GM21619 (cell line): ENCODE measurements at regions not wholly inside any gene's neighbourhood (a gene's known extent, or its start where the extent isn't known, plus 50 kb on each side); places are given as distances from the start of the nearest gene placed in this dataset.
"Not testable (repeated sequence)": the region's sequence is repeated elsewhere in the genome, so short reads cannot be mapped to it uniquely, and the experiment has no call there.

ENCODE experiments used
- ATAC-seq: cut with Tn5 transposase; IDR thresholded peaks from one replicate; pipeline ENCODE4 v1.9.1; 2021; ENCODE audit not compliant: unreplicated experiment

DNA sequence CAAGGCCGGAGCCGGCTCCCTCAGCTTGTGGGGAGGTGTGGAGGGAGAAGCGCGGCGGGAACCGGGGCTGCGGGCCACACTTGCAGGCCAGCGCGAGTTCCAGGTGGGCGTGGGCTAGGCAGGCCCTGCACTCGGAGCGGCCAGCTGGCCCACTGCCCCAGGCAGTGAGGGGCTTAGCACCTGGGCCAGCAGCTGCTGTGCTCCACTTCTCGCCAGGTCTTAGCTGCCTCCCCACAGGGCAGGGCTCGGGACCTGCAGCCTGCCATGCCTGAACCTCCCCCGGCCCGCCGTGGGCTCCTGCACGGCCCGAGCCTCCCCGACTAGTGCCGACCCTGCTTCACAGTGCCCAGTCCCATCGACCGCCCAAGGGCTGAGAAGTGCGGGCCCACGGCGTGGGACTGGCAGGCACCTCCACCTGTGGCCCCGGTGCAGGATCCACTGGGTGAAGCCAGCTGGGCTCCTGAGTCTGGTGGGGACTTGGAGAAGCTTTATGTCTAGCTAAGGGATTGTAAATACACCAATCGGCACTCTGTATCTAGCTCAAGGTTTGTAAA is 131.8 kb downstream of the KDR start:
- not testable (repeated sequence) for ATAC-seq

DNA sequence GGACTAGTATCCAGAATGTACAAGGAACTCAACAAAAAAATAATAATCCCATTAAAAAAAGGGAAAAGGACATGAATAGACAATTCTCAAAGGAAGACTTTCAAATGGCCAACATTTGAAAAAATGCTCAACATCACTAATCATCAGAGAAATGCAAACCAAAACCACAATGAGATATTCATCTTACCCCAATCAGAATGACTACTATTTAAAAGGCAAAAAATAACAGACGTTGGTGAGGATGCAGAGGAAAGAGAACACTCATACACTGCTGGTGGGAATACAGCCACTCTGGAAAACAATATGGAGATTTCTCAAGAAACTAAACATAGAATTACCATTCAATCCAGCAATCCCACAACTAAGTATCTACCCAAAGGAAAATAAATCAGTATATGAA is 133.1 kb downstream of the KDR start:
- ATAC-seq, result no peak

DNA sequence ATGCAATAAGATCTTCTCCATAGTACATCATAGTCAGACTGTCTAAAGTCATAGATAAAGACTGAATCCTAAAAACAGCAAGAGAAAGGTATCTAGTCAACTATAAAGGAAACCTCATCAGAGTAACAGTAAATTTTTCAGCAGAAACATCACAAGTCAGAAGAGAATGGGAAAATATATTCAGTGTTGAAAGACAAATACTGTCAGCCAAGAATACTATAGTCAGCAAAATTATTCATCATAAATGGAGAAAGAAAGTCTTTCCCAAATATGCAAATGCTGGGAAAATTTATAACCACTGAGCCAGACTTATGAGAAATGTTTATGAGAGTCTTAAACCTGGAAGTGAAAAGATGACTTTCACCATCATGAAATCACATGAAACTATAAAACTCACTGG is 136.7 kb downstream of the KDR start:
- ATAC-seq, result no peak

DNA sequence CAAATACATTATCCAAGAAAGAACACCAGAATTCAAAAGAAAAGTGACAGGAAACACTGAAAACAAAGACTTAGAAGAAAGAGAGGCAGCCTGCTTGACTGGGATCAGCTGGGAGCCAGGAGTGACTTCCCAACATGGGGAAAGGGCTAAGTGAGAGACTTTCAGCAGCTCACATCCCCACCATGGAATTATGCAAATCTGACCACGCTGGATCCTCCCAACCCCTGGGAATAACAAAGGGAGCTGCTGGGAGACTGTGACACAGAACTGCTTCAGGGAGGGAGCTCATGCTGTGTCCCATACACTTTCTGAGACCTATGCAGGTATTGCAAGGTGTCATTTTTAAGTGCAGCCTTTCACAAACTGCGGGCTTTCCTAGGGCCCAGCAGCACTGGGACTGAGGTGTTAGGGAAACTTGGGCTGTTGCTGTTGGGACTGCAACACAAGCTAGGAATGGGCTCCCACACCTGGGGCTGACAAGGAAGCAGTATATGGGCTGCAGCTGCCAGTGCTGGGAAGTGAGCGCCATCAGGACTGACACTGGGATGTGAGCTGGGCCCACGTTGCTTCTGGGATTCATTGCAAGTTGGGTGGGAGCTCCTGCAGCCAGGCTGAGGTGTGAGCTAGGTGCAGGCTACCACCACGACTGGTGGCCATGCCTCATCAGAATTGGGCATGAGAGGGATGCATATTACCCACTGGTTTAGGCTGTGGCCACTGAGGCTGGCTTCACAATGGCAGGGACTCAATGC is 139.1 kb downstream of the KDR start:
- no peak for ATAC-seq

DNA sequence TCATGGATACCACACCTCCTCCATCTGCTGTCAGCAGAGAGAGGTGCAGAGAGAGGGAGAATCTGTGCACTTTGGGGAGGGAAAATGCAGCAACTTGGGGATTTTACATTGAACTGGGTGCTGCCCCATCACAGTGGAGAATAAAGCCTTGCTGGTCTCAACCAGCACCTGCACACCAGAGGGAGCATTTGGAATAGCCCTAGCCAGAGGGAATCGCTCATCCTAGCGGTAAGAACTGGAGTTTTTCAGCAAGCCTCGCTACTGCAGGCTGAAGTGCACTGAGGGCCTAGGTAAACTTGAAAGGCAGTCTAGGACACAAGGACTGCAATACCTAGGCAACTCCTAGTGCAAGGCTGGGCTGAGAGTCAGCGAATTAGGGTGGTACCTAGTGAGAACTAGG is 148.7 kb downstream of the KDR start:
- no peak for ATAC-seq

DNA sequence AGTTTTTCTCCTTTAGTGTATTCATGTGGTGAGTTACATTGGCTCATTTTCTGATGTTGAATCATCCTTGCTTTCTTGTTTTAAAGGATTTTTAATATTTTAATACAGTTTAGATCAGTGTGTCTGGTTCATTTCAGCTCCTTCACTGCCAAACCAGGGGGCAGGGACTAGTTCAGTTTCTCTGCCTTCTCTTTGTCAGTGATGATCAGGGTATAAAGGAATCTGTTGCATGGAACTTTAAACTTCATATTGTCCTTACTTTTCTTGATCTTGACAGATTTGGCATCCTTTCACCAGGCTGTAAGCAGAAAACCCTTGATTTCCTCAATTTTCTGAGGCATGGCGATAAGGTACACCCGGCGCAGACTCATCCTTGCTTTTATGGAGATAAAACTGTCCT is 149.4 kb downstream of the KDR start:
- ATAC-seq, result no peak

DNA sequence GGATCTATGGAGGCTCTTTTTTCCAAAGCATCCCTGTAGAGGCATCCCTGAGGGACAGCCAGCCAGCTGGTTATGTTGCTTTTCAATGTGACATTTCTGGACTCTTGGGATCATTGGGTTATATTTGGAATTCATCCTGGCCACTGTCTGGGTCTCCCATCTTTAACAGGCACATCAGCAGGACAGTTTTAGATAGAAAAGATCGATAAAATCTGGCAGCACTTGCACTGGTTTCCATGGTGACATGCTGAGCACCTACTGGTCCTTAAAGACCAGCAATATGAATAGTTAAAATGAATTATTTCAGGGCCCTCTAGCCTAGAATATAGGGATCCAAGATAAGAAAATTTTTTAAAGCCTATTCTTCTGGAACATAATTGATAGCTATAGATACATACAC is 151.6 kb downstream of the KDR start:
- no peak for ATAC-seq

DNA sequence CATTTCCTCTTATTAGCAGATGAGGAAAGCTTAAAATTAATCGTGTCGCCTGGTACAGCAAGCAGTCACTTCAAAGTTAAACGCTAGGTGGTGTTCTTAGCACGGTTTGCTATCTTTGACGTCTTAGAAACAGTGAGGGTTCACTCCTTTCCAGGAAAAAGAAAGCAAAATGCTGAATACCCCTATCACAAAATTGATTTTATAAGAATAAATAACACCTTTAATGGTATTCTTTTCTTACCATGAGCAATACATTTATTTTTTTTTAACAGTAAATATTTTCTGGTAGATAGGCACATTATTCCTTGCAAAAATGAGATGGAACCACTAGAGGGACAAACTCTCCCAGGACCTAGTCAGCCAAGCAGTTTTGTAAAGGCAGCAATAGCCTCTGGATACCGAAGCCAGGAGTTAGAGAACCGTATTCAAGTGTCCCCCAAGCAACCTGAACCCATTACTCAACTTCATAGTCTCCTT is 153.9 kb downstream of the KDR start:
- ATAC-seq, result peak; percentile 84

DNA sequence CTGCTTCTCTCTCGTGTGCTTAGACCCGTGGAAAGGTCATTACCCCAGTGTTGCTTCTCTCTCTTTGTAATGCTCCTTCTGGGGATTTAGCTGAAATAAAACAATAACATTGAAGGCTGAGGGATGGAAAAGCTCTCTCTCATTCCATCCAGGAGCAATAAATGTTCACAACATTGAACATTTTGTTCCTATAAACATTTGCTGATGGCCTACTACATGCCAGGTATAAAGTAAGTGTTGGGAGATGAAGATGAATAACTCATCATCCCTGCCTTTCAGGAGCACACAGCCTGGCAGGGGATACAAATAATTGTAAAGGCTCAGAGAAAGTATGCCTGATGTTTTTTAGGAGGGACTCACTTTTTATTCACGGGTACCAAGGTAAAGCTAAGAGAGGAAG is 158.1 kb downstream of the KDR start:
- ATAC-seq, result no peak

DNA sequence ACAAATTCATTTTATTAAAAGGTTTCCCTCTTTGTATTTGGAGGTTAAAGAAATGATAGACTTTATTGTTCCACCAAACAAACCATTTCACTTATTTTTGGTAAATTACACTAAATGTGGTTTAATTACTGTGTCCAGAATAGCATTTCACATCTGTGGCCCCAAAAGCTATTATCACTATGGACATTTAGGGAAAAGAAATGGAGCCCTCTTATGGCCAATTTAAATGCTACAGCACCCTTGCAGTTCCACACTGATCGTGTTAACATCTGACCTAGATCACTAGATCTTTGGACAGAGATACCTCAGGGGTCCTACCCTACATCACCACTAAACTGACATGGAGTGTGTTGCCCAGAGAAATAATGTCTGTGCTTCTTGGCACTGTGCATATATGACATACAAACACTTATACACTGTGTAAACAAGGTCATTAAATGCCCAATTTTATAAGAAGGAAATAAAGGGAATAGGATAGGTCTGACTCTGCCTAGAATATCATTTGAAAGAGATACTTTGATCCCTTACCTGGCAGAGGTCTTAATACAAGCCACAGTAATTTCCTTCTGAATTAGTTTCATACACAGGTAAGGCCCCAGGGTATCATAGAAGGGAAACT is 163.9 kb downstream of the KDR start:
- ATAC-seq, result no peak

DNA sequence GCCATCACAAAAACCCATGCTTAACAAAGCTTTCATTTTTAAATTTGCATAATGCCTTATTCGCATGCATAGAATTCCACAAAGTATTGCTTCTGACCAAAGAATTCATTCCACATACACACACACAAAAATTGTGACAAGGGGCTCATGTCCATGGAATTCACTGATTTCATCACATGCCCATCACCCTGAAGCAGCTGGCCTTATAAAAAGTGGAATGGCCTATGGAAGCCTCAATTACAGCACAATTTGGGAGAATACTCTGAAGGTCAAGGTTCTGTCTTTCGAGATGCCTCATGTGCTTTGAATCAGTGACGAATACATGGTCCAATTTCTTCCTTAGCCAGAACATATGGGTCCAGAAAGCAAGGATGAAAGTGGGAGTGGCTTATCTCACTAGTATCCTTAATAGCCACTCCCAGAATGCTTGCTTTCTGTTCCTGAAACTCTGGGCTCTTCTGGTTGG is 165.7 kb downstream of the KDR start:
- no peak for ATAC-seq

DNA sequence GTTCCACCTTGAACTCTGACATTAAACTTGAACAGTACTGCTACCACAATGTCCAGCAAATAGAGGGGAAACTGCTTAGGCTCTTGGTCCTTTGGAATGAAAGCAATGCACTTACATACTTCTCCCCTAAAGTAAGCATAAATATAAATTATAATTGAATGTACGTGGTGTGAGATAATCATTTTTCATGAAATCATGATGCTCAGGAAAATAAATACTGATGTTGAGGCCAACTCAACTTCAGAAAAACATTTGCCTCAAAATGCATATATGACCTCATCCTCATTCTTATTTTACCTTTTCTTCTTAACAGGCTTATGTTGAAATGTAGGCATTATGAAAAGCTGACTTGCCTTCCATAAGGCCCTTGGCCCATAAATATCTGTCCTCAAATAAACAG is 166.3 kb downstream of the KDR start:
- ATAC-seq, result no peak

DNA sequence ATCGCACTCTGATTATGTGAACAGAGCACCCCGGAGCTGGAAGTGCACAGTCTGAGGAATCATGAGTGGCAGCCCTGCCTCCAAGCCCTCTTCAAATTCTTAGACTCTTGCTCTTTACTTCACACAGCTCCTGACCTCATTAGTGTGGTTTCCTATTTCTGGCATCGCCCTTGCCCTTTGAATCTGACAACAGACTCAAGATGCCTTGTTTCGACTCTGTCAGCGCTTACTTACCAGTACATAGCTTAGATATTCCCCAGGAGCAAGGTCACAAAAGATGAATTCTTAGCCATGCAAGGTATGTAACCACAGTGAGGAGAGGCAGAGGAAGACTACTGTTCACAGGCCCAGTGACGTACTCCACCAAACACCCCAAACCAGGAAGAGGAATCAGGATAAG is 167.2 kb downstream of the KDR start:
- no peak for ATAC-seq

DNA sequence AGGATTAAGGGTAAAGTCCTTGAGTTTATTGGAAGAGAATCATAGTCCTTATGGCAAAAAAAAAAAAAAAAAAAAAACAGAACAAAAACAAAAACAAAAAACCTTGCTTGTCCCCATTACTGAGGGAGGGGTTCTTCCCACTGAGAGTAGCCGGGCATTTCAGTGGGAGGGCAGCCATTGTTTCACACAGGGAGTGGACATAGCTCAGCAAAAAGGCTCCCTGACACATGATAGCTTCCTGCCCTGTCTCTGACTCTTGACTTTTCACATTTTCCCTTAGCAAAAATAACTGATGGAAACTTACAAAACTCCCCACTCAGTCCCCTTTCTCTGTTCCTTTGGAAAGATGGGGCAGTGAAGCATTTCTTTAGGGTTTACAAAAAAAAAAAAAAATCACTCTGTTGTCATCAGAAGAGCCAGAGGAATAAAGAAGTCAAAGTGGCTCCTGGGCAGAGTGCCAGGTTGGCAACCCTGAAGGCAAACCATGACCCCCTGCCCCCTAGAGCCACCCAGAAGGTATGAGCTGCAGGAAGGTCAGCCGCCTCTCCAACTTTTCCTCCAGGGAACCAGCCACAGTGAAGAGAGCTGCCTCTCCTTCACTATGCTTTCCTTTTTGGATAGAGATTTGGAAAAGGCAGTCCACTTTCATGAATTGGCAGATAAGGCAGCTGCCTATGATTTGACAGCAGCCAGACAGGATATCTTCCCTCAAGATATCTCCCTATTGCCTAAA is 170.6 kb downstream of the KDR start:
- ATAC-seq, result no peak

DNA sequence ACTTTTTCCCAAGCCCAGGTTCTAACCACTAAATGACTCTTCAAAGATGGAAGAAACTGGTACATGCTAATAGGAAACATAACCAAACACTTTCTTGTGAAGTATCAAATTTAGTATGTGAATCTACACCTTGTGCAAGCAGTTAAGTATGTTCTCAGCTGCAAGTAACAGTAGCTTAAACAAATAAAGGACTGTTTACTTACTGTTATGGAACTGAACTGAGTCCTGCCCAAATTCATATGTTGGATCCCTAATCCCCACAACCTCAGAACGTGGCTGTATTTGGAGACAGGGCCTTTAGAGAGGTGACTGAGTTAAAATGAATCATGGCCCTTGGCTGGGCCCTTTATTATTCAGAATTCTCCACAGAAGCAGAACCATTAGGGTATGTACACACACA is 178.7 kb downstream of the KDR start:
- no peak for ATAC-seq

DNA sequence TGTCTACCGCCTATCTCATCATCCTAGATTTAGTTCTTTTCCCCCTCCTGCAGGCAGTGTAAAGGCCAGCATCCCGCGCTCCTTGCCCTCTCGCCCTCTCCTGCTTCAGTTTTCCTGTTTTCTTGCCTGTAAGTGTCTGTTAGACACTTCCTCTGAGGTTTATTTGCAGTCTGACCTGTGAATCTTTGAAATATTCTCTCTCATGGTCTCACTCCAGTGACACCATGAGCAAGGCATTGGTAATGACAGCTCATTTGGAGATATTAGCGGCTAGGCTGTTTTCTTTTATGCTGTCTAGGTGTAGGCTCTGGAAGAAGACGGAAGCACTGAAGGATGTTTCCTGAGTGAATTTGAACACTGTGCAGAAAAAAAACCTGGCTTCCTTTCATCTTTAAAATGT is 179.6 kb downstream of the KDR start:
- ATAC-seq, result peak; percentile 43

DNA sequence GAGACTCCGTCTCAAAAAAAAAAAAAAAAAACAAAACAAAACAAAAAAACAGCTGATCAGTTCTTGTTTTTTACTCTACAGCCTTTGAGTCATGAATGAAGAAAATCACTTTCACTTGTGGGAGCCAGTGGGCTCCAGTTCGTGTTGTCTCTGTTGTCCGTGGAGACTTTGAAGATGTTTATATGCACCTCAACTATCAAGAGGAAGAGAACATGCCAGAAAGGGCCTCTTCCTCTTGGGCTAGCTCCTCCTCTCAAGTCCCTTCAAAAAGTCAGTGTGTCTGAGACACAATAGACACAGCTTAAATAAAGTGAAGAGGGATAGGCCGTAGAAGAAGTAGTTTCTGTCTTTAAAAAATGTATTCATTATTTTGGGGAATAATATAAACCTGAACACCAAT is 182.7 kb downstream of the KDR start:
- no peak for ATAC-seq

DNA sequence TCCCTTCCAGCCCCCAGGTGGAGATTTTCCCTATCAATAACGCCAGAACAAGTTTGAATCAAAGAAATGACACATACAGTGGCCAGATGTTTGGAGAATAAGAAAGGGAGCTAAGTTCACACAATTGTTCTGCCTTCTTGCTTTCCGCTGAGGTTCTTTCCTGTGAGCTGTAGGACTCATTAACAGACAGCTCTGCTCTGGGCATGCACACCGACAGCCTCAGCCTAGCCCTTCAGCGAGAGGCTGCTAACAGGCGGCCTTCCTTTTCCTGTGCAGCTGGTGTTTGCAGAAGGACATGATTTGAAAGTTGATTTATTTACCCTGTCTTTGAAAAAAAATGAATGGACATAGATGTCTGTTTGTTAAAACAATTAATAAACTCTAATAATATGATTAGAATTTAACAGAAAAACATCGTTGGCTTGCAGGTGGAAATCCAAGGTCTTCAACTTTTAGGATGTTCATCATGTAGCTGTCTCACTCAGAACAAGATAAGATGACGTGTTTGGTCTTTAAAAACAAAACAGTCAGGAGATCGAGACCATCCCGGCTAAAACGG is 183.3 kb downstream of the KDR start:
- ATAC-seq, result peak; percentile 82

DNA sequence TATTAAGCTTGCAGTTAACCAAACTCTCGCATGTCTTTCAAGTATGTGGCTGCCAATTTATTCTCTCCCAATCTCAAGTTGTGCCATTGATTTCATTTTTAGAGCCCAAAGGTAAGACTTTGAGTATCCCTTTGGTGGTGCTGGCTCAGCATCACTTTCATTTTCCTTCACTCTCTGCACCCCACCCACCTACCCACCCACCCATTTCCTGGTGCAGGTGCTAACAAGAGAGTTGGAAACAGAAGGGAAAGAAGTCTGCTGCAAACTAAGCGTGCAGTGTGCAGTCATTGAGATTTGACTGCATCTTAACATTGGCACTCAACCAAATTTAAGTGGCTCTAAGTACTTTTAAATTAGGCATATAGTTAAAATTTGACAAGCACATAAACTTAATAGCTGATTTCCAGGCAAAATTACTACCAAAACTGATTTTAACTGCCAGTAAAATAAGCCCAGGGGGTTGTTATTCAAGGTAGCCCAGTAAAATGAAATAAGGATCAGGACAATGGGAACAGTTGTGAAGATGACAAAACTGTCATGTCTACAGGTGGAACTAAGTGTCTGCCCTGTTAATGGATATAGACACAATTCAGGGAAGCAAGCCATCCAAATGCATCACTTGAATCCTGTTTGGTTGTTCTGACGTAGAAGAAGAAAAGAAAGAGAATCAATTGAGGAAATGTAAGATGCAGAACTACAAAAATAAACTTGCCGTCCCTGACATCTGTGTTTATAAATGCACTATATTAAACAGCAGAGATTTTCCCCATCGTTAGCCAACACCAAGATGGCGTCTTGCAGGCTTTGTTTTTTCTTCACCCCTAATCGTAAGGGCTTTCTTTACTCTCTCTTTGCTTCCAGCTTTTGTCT is 184.2 kb downstream of the KDR start:
- no peak for ATAC-seq

DNA sequence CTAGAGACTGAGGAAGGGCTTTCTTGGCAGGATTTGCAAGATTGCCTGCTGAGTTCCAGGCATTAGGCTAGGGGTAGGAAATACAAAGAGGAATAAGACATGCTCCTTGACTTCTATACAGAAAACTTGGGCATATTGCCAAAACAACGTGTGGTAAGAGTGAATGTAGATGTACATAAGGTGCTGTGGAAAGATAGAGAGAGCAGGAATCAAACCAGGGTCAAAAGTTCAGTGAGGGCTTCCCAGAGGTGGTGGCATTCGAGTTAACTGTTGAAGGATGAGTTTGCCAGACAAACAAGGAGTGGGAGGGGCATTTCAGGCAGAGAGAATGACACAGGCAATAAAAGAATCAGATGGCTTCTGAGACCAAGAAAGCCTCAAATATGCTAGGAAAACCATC is 187.9 kb downstream of the KDR start:
- ATAC-seq, result no peak
